COR-L47 (cell line): ENCODE measurements at regions not wholly inside any gene's neighbourhood (a gene's known extent, or its start where the extent isn't known, plus 50 kb on each side); places are given as distances from the start of the nearest gene placed in this dataset.
A peak's percentile ranks its signal among the peaks of the same experiment; 100 is the strongest.
"Not testable (repeated sequence)": the region's sequence is repeated elsewhere in the genome, so short reads cannot be mapped to it uniquely, and the experiment has no call there.

Source experiments
- DNase-seq: peaks from one replicate; lab custom pipeline; 2025; lab: John Stamatoyannopoulos, UW

DNA sequence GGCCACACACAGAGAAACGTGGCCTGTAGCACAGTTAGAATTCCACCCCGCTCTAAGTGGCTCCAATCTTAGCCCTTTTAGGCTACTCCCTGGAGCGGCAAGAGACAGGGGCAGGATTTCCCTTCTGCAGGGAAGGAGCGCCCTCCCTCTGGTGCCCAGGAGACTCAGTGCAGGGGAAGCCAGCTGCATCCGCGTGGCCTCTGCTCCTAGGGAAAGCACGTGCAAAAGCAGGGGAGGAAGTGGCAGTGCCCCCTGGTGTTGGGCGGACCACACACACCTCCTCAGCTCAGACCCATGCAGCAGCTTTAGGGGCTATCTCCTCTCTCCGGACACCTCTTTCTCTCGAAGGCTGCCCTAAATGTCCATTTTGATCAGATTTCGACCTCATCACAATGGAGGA is 50.0 kb downstream of the SPRING1 start:
- peak; percentile 11 for DNase-seq

DNA sequence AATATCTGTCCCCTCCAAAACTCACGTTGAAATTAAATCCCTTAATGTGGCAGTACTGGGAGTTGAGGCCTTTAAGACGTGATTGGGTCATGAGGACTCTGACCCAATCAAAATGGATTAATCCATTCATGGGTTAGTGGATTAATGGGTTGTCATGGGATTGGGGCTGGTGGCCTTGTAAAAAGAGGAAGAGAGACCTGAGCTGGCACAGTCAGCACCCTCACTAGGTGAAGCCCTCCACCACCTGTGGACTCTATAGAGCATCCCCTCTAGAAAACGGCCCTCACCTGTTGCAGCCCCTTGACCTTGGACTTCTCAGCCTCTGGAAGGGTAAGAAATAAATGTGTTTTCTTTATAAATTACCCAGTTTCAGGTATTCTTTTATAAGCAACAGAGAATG is 53.0 kb downstream of the SPRING1 start:
- no peak for DNase-seq

DNA sequence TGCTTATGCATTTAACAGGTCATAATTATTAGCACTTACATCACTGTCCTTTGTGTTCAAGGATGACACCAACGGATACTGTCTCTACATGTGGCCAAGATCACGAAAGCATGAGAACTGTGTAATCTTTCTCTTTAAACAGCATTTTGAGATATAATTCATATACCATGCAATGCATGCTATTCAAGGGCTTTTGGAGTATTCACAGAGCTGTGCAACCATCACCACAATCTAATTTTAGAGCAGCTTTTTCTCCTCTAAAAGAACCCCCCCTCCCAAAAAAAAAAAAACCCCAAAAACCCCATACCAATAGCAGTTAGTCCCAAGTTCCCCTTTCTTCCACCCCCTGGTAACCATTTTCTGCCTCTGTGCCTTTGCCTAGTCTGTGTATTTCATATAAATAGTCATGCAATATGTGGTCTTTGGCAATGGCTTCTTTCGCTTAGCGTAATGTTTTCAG is 60.6 kb downstream of the SPRING1 start:
- DNase-seq = no peak

DNA sequence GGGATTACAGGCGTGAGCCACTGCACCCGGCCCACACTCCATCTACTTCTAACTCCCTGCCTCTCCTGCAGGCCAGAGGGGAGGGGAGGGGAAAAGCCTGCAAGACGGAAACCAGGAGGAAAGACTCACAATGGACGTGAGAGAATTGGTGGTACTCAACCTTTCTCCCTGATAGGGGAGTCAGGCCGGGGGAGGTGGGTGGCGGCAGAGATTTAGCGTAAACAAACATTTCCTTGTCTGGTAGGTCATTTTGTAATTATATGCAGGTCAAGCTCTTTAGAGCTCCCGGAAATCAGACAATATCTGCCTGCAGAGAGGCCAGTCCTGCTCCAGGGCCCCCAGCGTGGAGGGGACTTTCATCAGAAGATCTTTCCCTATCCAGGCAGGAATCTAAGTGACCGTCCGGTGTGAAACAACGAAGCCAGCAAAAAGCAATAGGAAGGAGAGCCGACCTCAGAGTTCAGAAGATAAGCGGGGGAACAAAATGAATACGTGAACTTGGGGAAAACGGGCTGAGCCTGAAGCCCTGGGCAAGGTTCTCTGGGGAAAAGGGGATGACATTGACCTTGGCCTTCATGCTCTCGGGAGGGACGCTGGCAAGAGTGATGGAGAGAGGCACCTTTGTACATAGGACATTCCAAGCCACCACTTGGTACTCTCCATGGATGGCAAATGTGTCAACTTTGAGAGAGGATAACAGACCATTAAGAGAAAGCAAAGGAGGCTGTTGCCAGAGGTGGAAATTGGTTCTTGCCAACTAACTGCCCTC is 62.3 kb downstream of the SPRING1 start:
- no peak for DNase-seq

DNA sequence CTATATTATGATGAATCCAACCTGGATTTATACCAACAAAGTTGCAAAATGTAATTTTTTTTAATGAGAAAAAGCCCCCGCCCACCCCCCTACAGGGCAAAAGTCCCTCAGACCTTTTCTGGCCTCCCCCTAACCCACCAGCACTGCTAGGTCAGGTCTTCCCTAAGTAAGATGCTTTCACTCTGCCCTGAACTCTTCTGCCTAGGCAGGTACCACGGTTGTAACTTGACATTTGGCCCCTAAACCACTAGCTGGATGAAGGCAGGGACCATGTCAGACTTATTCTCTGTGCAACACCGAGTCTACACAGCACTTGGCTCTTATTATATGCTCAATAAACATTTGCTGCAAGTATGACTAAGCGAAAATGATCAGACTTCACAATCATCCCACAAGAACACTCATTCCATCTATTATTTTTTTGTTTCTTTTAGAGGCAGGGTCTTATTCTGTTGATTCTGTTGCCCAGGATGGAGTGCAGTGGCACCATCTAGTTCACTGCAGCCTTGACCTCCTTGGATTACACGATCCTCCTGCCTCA is 63.2 kb downstream of the SPRING1 start:
- no peak for DNase-seq

DNA sequence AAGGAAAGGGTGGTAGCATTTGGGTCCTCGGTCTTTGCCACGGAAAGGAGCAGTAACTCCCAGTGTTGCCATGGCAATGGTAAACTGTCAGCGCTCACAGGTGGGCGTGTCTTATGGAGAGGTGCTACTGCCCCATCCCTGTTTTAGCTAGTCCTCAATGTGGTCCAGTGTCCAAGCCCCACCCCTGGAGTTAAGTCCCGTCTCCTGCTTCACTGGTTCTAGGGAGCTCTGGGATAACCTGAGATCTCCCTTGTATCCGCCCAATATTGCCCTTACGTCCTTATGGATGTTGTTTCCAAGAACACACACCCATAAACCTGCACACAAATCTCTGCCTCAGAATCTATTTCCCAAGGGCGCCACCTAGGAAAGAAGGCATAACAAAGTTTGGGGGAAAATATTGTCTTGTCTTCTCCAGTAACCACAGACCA is 64.2 kb downstream of the SPRING1 start:
- no peak for DNase-seq

DNA sequence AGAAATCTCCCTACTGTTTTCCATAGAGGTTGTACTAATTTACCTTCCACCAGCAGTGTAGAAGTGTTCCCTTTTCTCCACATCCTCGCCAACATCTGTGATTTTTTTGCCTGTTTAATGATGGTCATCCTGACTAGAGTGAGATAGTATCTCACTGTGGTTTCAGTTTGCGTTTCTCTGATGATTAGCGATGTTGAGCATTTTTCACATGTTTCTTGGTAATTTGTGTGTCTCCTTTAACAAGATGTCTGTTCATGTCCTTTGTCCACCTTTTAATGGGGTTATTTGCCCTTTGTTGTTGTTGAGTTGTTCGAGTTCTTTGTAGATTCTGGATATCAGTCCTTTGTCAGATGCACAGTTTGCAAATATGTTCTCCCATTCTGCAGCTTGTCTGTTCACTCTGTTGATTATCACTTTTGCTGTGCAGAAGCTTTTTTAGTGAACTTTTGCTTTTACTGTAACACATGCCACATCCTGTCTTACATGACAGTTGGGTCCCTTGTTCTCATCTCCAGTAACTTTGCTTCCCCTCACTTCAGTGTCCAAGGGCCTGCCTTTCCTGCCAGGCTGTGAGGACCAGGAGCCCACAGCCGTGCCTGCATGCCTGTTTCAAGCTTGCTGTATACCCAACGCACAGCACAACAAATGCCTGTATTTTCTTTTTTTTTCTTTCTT is 64.9 kb downstream of the SPRING1 start:
- DNase-seq = no peak

DNA sequence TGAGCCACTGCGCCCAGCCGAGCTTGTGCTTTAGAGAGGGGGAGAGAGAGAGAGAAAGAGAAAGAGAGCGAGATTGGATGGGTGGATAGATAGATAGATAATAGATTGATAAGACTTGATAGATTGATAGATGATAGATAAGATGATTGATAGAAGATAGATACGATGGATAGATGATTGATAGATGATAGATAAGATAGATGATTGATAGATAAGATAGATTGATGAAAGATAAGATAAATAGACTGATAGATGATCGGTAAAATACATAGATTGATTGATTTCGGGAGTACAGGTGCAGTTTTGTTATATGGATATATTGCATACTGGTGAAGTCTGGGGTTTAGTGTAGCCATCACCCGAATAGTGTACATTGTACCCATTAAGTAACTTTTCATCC is 65.9 kb downstream of the SPRING1 start:
- DNase-seq = no peak

DNA sequence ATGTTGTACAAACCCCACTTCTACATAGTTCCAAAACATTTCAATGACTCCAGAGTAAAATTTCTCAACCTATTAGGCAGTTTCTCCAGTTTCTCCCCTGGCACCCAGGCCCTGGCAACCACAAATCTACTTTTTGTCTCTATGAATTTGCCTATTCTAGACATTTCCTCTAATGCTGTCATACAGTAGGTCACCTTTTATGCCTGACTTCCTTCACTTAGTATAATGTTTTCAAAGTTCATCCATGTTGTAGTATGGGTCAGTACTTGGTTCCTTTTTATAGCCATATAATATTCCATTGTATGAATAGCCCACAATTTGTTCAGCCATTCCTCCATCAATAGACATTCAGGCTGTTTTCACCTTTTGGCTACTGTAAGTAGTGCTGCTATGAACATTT is 67.0 kb downstream of the SPRING1 start:
- DNase-seq = no peak

DNA sequence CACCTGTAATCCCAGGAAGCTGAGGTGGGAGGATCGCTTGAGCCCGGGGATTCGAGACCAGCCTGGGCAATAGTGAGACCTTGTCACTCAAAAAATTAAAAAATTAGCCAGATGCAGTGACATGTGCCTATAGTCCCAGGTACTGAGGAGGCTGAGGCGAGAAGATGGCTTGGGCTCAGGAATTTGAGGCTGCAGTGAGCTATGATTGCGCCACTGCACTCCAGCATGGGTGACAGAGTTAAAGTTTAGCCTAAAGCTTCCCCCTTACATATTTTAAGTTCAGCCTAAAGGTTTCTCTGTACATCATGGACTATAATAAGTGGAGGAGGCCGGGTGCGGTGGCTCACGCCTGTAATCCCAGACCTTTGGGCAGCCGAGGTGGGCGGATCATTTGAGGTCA is 70.1 kb downstream of the SPRING1 start:
- DNase-seq = no peak

DNA sequence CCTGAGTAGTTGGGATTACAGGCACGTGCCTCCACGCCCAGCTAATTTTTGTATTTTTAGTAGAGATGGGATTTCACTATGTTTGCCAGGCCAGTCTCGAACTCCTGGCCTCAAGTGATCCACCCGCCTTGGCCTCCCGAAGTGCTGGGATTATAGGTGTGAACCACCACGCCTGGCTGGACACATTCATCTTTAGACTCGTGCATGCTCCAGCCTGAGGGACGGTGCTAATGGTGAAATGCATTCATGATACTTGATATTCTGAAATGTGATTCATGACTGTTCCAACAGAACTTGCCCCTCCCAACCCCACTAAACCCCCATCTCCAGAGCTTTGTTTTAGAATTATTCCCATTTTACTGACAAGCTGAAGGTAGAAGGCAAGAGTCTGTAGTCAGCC is 71.0 kb downstream of the SPRING1 start:
- DNase-seq = not testable (repeated sequence)

DNA sequence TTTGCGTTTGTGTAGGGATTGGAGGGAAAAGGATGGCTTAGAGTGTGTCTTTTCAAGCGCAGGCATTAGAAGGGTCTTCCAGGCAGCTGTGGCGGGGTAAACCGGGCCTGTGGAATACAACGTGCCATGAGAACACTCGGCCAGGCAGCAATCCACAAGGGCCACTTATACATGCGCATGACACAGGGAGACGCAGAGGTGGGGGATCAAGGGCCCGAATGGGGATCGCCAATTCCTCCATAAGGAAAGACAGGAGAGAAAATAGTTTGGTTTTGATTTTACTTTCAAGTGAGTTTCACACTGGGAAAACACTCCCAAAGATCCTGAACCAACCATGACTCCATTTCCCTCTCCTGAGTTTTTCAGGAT is 71.6 kb downstream of the SPRING1 start:
- DNase-seq = no peak

DNA sequence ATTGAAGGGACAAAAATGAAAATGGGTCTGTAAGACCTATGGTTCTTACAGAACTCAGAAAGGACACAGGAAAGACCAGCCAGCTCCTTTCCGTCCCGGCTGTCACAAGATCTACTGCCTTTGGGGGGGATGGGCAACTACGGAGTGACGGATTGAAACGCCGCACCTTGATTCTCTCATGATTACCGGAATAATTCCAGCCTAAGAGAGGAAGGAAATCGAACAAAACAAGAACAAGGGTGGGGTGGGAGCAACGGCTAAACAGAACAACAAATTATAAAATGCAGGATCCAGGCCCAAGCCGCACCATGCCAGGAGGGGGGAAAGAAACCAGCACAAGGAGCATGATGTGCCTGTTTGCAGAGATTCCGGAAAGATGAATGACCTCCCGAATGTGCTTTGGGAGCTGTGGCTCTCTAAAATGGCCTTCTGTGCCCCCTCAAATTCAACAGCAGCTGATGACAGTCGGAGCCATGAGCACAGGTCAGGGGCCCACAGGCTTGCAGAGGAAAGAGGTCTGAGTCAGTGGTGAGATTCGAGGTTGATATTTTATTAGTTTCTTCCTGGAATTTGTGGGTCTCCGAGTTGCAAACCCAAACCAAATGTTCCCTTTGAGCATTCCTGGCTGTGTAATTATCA is 72.1 kb downstream of the SPRING1 start:
- DNase-seq = no peak

DNA sequence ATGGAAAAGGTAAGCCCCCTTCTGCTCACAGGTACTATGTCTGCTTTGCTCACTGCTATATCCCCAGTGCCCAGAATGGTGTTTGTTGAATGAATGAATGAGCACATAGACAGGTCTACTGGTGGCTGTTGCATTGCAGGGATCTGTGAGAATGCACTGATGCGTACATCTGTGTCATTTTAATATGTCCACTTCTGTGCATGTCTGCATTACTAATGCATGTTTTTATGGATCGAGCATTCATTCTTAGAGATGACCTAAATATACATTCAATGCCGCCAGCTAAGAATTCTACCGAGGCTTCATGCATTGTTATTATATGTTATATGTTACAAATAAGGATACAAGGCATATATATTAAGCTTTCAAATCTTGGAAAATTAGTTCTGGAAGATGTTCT is 73.8 kb downstream of the SPRING1 start:
- no peak for DNase-seq

DNA sequence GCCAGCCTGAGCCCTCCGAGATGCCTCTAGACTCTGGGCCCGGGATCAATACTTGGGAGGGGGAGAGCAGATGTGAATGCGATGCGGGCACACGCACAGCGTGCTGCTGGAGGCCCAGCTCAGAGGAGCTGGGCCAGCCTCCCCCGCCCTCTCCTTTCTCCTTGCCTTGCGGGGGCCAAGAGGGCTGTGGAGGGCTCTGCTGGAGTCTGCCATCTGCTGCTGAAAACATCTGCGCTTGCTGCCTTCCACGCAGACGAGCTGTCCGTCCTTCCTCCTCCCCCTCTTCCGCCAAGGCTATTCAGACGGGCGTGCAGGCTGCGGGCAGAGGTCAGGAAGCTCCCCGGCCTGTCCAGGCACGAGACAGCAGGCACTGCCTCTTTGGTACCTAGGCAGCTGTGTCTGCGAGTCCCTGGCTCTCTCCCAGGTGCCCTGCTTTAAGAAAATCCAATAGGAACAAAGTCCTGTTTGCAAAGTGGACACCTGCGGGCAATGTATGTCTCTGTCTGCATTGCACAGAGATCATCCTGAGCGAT is 75.2 kb downstream of the SPRING1 start:
- DNase-seq = no peak

DNA sequence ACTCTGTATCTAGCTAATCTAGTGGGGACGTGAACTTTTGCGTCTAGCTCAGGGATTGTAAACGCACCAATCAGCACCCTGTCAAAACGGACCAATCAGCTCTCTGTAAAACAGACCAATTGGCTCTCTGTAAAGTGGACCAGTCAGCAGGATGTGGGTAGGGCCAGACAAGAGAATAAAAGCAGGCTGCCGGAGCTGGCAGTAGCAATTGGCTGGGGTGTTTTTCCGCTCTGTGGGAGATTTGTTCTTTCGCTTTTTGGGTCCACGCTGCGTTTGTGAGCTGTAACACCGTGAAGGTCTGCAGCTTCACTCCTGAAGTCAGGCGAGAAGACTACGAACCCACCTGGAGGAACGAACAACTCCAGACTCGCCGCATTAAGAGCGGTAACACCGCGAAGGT is 76.5 kb downstream of the SPRING1 start:
- DNase-seq = no peak

DNA sequence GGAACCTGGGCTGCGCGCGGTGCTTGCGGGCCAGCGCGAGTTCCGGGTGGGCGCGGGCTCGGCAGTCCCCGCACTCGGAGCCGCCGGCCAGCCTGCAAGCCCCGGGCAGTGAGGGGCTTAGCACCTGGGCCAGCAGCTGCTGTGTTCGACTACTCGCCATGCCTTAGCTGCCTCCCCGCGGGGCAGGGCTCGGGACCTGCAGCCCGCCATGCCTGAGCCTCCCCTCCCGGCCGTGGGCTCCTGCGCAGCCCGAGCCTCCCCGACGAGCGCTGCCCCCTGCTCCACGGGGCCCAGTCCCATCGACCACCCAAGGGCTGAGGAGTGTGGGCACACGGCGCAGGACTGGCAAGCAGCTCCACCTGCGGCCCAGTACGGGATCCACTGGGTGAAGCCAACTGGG is 77.1 kb downstream of the SPRING1 start:
- DNase-seq = not testable (repeated sequence)

DNA sequence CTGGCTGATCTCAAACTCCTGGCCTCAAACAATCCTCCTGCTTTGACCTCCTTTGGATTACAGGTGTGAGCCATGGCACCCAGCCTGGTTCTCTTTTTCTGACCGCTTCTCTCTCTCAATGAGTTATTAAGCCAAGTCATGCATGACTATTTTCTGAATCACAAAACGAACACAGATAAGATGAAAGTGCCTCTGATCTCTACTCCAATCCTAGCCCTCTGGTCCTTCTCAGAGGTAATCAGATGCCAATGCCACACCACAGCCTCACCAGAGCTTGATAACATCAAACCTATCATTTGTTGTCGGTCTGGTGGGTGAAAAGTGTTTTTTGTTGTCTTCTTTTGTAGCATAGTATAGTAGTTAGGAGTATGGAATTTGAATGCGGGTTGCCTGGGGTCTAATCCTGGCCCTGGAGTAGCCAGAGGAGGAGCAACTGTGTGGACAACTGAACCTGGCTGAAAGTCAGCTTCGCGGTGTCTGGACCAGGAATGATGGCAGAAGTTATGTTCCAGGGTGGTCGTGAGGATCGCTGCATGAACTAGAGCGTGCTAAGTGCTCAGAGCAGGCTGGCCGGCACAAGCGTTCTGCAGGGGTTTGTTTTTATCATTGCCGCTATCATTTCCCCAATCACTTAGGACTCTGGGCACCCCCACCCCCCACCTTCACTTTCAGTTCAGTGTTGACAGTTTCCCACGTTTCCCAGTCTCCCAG is 77.9 kb downstream of the SPRING1 start:
- no peak for DNase-seq

DNA sequence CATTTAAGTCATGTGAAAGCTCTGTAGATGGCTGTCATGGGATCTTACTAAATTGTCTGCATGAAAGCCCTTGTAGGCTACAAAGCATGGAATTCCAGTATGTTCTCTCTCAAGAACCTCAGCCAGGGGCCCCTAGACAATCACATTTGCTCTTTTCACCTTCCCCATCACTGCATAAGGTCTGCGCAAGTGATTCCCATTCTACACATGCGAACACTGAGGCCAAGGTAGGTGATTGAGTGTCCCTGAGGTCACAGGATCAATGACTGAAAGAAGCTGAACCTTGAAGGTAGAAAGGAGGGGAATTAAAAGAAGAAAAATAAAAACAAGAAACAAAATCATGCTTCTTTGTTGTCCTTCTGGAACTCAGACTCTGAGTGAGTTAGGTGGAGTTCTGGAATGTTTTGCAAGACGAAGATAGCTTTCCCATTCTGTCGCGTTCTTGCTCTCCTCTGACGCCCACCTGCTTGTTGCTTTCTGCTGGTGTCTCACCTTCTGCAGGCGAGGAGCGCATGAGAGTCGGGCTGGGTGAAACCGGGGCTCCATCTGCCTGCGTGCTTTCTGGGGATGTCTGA is 79.9 kb downstream of the SPRING1 start:
- DNase-seq = no peak

DNA sequence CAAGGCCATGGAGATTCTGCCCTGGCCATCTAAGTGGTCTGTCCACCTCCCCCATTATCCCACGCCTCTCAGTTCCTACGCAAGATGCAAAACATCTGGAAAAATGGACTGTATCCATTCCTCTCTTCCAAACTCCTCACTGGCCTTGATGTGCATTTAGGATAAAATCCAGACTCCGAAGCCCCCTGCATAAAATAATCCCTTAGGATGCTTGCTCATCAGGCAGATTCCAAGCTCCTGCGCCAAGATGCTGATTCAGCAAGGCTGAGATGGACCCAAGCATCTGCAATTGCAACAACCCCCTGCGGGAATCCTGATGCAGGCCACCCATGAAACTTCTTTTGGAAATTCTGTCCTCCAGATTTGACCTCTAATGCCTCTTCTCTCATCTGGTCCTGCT is 81.6 kb downstream of the SPRING1 start:
- no peak for DNase-seq

DNA sequence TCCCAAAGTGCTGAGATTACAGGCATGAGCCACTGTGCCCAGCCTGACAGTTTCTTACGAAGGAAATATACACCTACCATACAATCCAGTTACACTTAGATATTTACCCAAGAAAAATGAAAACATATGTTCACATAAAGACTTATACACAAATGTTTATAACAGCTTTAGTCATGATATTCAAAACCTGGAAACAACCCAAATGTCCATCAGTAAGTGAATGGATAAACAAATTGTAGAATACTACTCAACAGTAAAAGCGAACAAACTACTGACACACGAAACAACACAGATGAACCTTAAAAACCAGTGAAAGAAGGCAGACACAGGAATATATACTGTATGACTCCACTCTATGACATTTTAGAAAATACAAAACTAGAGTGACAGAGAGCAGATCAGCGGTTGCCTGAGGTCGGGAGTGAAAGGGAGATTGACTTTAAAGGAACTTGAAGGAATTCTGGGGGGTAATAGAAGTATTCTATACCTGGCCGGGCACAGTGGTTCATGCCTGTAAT is 83.6 kb downstream of the SPRING1 start:
- DNase-seq = no peak
